Activated T-helper 17 cell treated with anti-CD3 and anti-CD28 coated beads, Interleukin-2, amount 50 U/mL, for 72 hours (primary cell): ENCODE measurements at regions not wholly inside any gene's neighbourhood (a gene's known extent, or its start where the extent isn't known, plus 50 kb on each side); places are given as distances from the start of the nearest gene placed in this dataset.

ENCODE experiments used
- ATAC-seq: fragments of 150-1000 bp; cut with Tn5 transposase; replicated peaks from 2 replicates; pipeline ENCODE4 v1.10.0; 2021; ENCODE audit warnings: mild to moderate bottlenecking, moderate library complexity
- H3K27ac Mint-ChIP-seq: one replicate; pipeline ENCODE4 v1.8.0; 2022; ENCODE audit warnings: mixed read lengths
- H3K27me3 Mint-ChIP-seq: one replicate; pipeline ENCODE4 v1.8.0; 2022; ENCODE audit warnings: mixed read lengths
- H3K36me3 Mint-ChIP-seq: one replicate; pipeline ENCODE4 v1.8.0; 2022; ENCODE audit warnings: low read depth, mild to moderate bottlenecking, mixed read lengths
- H3K4me1 Mint-ChIP-seq: one replicate; pipeline ENCODE4 v1.8.0; 2022; ENCODE audit warnings: mixed read lengths
- H3K4me3 Mint-ChIP-seq: one replicate; pipeline ENCODE4 v1.8.0; 2022; ENCODE audit warnings: mild to moderate bottlenecking, mixed read lengths
- H3K9me3 Mint-ChIP-seq: one replicate; pipeline ENCODE4 v1.8.0; 2022; ENCODE audit warnings: mixed read lengths

DNA sequence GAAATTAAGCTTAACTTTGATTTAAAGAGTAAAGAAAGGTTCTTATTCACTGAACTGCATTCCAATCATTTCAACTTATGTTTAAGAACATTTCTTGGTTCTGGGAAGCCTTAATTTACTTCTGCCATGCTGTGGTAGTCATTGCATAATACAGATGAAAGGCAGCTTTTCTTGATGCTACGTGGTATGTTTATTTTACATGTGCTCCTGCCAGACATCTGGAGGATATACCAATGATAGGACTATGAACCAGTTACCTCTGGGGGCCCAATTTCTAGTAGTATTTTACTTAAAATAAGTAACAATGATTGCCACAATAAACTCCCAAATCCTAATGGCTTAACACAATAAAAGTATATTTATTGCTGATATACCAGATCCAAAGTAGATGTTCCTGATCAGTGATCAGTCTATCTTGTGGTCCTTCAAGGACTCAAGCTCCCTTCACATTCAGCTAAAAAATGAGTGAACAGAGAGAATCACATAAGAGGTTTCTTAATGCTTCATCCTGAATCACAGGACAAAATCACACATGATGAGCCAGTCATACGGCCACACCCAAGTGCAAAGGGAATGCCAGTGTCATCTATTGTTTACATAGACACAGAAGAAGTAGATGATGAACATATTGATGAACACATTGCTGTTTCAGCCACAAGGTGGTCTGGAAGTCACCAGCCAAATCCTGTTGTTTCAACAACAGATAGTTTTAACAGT is 56.5 kb upstream of the CCN2 start:
- H3K36me3 Mint-ChIP-seq, result no peaks in the 10 kb centered on the region
- no peaks in the 10 kb centered on the region for H3K27me3 Mint-ChIP-seq
- H3K4me3 Mint-ChIP-seq, result no peak overlapping the region
- H3K9me3 Mint-ChIP-seq, result peaks cover 8% of the 10 kb centered on the region
- no peak overlapping the region for H3K27ac Mint-ChIP-seq
- ATAC-seq, result no peak
- no peaks in the 10 kb centered on the region for H3K4me1 Mint-ChIP-seq

DNA sequence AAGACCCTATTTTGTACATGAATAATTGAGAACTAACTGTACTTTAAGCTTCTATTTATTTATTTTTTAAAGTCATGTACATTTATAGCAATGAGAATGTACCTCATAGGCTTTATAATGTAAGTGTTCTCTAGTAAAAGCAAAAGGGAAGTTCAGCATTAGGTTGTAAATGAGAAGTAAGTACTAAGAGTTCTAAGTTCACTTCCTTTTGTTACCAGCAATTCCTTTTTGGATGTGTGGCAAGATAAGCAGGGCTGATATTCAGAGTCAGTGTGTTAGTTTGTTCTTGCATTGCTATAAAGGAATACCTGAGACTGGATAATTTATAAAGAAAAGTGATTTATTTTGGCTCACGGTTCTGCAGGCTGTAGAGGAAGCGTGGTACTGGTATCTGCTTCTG is 54.0 kb upstream of the CCN2 start:
- Mint-ChIP-seq H3K9me3 (peaks cover 8% of the 10 kb centered on the region), H3K36me3 (no peaks in the 10 kb centered on the region), H3K4me3 (no peak overlapping the region), H3K27me3 (no peaks in the 10 kb centered on the region), H3K4me1 (no peaks in the 10 kb centered on the region), H3K27ac (no peak overlapping the region)
- ATAC-seq, result no peak

DNA sequence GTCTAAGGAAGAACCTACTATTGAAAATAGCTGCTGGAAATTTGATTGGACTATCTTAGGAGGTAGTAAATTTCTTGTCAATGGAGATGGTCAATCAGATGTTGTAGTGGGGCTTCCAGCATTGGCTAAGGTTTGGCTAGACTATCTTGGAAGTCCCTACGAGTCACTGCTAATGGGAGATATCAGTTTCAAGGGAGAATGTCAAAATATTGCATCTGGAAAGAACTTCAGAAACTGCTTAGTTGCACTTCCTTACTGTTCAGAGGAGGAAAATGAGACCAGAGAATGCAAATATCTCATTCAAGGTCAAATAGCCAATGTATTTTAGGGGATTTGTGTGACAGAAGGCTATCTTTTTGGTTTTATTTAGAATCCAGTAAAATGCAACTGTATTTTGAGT is 53.5 kb upstream of the CCN2 start:
- Mint-ChIP-seq H3K36me3 (no peaks in the 10 kb centered on the region), H3K9me3 (peaks cover 8% of the 10 kb centered on the region), H3K27me3 (no peaks in the 10 kb centered on the region), H3K4me1 (no peaks in the 10 kb centered on the region), H3K4me3 (no peak overlapping the region), H3K27ac (no peak overlapping the region)
- ATAC-seq, result no peak

DNA sequence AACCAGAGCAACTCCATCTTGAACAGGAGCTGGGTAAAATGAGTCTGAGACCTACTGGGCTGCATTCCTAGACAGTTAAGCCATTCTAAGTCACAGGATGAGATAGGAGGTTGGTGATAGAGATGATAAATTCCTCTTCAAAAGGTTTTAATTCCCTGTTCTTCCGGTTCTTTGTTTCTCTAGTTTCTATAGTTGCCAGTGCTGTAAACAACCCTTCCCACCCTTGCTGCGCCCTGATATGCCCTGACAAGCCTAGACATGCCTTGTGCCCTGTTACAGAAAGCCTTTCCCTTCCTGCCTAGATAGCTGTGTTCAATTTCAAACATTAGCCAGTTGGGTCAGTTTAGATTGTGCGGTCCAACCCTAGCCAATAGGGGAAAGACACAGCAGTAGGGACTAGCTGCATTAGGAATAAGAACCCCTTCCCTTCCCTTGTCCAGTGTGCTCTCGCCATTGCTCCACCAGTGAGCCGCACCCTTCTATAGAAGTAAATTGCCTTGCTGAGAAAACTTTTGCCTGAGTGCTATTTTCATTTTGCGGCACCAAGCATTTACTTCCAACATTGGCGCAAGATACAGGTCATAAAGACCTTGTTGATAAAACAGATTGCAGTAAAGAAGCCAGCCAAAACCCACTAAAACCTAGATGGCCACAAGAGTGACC is 52.5 kb upstream of the CCN2 start:
- no peak overlapping the region for H3K27ac Mint-ChIP-seq
- H3K36me3 Mint-ChIP-seq, result no peaks in the 10 kb centered on the region
- no peak for ATAC-seq
- no peak overlapping the region for H3K4me3 Mint-ChIP-seq
- no peaks in the 10 kb centered on the region for H3K4me1 Mint-ChIP-seq
- H3K9me3 Mint-ChIP-seq, result peaks cover 8% of the 10 kb centered on the region
- no peaks in the 10 kb centered on the region for H3K27me3 Mint-ChIP-seq
